HCT116 (cell line): ENCODE measurements at regions not wholly inside any gene's neighbourhood (a gene's known extent, or its start where the extent isn't known, plus 50 kb on each side); places are given as distances from the start of the nearest gene placed in this dataset.

Experiments used
- ATAC-seq: fragments of 200-7000 bp; cut with Tn5 transposase; 2 replicates; pipeline ENCODE4 v1.9.1; 2020; ENCODE audit warnings: mild to moderate bottlenecking, moderate library complexity
- BruUV-seq: library from RNA; stranded (reverse); fragments of 400-500 nt; replicated peaks from 2 replicates; lab custom pipeline; 2021; lab: Mats Ljungman, UMichigan
- CTCF ChIA-PET: fragments of 300-600 bp; sonication (Branson Sonifier 250); formaldehyde crosslinking; loops from one replicate; lab custom pipeline; 2021; ENCODE audit warnings: antibody characterized with exemption; lab: Charles Lee
- POLR2A ChIA-PET: fragments of 300-600, 350-600 bp; sonication (Branson Sonifier 250); formaldehyde crosslinking; loops from one replicate; lab custom pipeline; 2021; ENCODE audit warnings: antibody characterized with exemption; lab: Charles Lee
- RAD21 ChIA-PET, 2 experiments: fragments of 300-600 bp; sonication (Branson Sonifier 250); formaldehyde crosslinking; loops; one replicate each; lab custom pipeline; 2023; ENCODE audit warnings: low total read pairs in 2 of 2; ENCODE audit not compliant: uncharacterized antibody in 2 of 2, unreplicated experiment in 2 of 2, low non-redundant PET in 1 of 2; lab: Charles Lee
- DNase-seq: peaks from one replicate; pipeline ENCODE4 v3.0.0-alpha.2; 2010; ENCODE audit warnings: low read depth, low spot score
- H2AFZ ChIP-seq: fragments of 200-600 bp; shearing (Covaris generic), sonication (generic); 2 replicates; pipeline ENCODE4 v1.6.1; 2017; ENCODE audit warnings: low read depth, mixed run types, mixed read lengths, antibody characterized with exemption, low read length; ENCODE audit not compliant: poor library complexity, severe bottlenecking
- H3K27ac ChIP-seq: 2 replicates; pipeline ENCODE4 v1.5.1; 2012; ENCODE audit warnings: low read depth, low read length
- H3K27me3 ChIP-seq: fragments of 200-600 bp; sonication (generic); 2 replicates; pipeline ENCODE4 v1.6.1; 2016; ENCODE audit warnings: mixed run types, low read length, mixed read lengths; ENCODE audit not compliant: insufficient read depth
- H3K36me3 ChIP-seq, 2 experiments: fragments of 200-500 bp in 1 of 2; fragments of 200-600 bp in 1 of 2; sonication (Bioruptor generic) in 1 of 2; sonication (generic) in 1 of 2; 2 replicates each; pipeline versions ENCODE4 v1.5.1 to v1.6.1; 2014 to 2016; ENCODE audit warnings: low read length in 2 of 2, inconsistent platforms in 1 of 2, mixed read lengths in 1 of 2, mixed run types in 1 of 2; ENCODE audit not compliant: insufficient read depth in 2 of 2, control insufficient read depth in 1 of 2
- H3K4me1 ChIP-seq, 2 experiments: fragments of 200-600 bp in 1 of 2; sonication (generic) in 1 of 2; 2 replicates each; pipeline versions ENCODE4 v1.5.1 to v1.6.1; 2012 to 2017; ENCODE audit warnings: low read length in 2 of 2, inconsistent platforms in 1 of 2, mild to moderate bottlenecking in 1 of 2, mixed read lengths in 1 of 2, mixed run types in 1 of 2, moderate library complexity in 1 of 2; ENCODE audit not compliant: insufficient read depth in 2 of 2, control insufficient read depth in 1 of 2
- H3K4me2 ChIP-seq: fragments of 200-600 bp; sonication (generic); 2 replicates; pipeline ENCODE4 v1.6.1; 2017; ENCODE audit warnings: mixed run types, low read length, mixed read lengths
- H3K4me3 ChIP-seq, 2 experiments: fragments of 200-600 bp in 1 of 2; sonication (generic) in 1 of 2; replicated peaks in 1 of 2; 2 replicates each; pipeline ENCODE4 v1.5.1; 2011 to 2016; ENCODE audit warnings: low read length in 2 of 2, control low read depth in 1 of 2, low read depth in 1 of 2, mild to moderate bottlenecking in 1 of 2, mixed read lengths in 1 of 2, mixed run types in 1 of 2
- H3K79me2 ChIP-seq: fragments of 200-600 bp; sonication (generic); 2 replicates; pipeline ENCODE4 v1.6.1; 2017; ENCODE audit warnings: mild to moderate bottlenecking, mixed run types, low read length, moderate library complexity, mixed read lengths; ENCODE audit not compliant: insufficient read depth
- H3K9ac ChIP-seq: fragments of 200-600 bp; sonication (generic); 2 replicates; pipeline ENCODE4 v1.6.1; 2016; ENCODE audit warnings: low read length, mixed read lengths
- H3K9me2 ChIP-seq: fragments of 200-600 bp; sonication (generic), shearing (Covaris generic); 2 replicates; pipeline ENCODE4 v1.6.1; 2017; ENCODE audit warnings: mixed run types, mild to moderate bottlenecking, moderate library complexity; ENCODE audit not compliant: insufficient read depth
- H3K9me3 ChIP-seq, 2 experiments: fragments of 200-500 bp in 1 of 2; fragments of 200-600 bp in 1 of 2; sonication (Bioruptor generic) in 1 of 2; sonication (generic) in 1 of 2; 2 replicates each; pipeline ENCODE4 v1.6.1; 2014 to 2017; ENCODE audit warnings: low read length in 2 of 2, mixed read lengths in 2 of 2, inconsistent platforms in 1 of 2, low read depth in 1 of 2, mild to moderate bottlenecking in 1 of 2, mixed run types in 1 of 2, moderate library complexity in 1 of 2; ENCODE audit not compliant: control insufficient read depth in 1 of 2, insufficient read depth in 1 of 2
- H4K20me1 ChIP-seq: fragments of 200-600 bp; sonication (generic), shearing (Covaris generic); 2 replicates; pipeline ENCODE4 v1.6.1; 2017; ENCODE audit warnings: mixed run types, mild to moderate bottlenecking, moderate library complexity; ENCODE audit not compliant: insufficient read depth
- CEBPB ChIP-seq: IDR thresholded peaks from 2 replicates; pipeline ENCODE4 v1.6.1; 2012; ENCODE audit warnings: low read depth
- CTCF ChIP-seq, 3 experiments: fragments of 200-600 bp in 1 of 3; sonication (generic) in 1 of 3; IDR thresholded peaks in 2 of 3; conservative IDR thresholded peaks in 1 of 3; 2 replicates each; pipeline ENCODE4 v1.5.1; 2012 to 2017; ENCODE audit warnings: low read depth in 2 of 3, low read length in 2 of 3, antibody characterized with exemption in 1 of 3, borderline replicate concordance in 1 of 3, control low read depth in 1 of 3, mild to moderate bottlenecking in 1 of 3, mixed read lengths in 1 of 3, mixed run types in 1 of 3, moderate library complexity in 1 of 3; ENCODE audit not compliant: insufficient read depth in 1 of 3
- EGR1 ChIP-seq: IDR thresholded peaks from 2 replicates; pipeline ENCODE4 v1.6.1; 2012; ENCODE audit warnings: low read depth
- ELF1 ChIP-seq: IDR thresholded peaks from 2 replicates; pipeline ENCODE4 v1.6.1; 2012; ENCODE audit warnings: low read depth, borderline replicate concordance
- EZH2 ChIP-seq: fragments of 200-600 bp; sonication (generic); IDR thresholded peaks from 2 replicates; pipeline ENCODE4 v1.6.1; 2017; ENCODE audit warnings: antibody characterized with exemption, mixed run types
- EZH2phosphoT487 ChIP-seq: fragments of 200-600 bp; IDR thresholded peaks from 2 replicates; pipeline ENCODE4 v1.6.1; 2018; ENCODE audit warnings: antibody characterized with exemption, borderline replicate concordance
- FOSL1 ChIP-seq: IDR thresholded peaks from 2 replicates; pipeline ENCODE4 v1.6.1; 2012; ENCODE audit warnings: low read depth
- JUND ChIP-seq: IDR thresholded peaks from 2 replicates; pipeline ENCODE4 v1.6.1; 2012
- POLR2A ChIP-seq: IDR thresholded peaks from 2 replicates; pipeline ENCODE4 v1.7.0; 2011; ENCODE audit warnings: borderline replicate concordance; ENCODE audit not compliant: insufficient read depth, insufficient read length; ENCODE audit errors: extremely low read depth
- POLR2AphosphoS5 ChIP-seq: IDR thresholded peaks from 2 replicates; pipeline ENCODE4 v1.6.1; 2011; ENCODE audit warnings: mild to moderate bottlenecking, low read depth, low read length, moderate library complexity
- RAD21 ChIP-seq: IDR thresholded peaks from 2 replicates; pipeline ENCODE4 v1.6.1; 2012; ENCODE audit warnings: low read depth, mild to moderate bottlenecking
- SIN3A ChIP-seq: IDR thresholded peaks from 2 replicates; pipeline ENCODE4 v1.6.1; 2012; ENCODE audit warnings: low read depth
- SP1 ChIP-seq: IDR thresholded peaks from 2 replicates; pipeline ENCODE4 v1.6.1; 2012; ENCODE audit warnings: low read depth
- SRF ChIP-seq: IDR thresholded peaks from 2 replicates; pipeline ENCODE4 v1.6.1; 2012; ENCODE audit warnings: low read depth
- TCF7L2 ChIP-seq: IDR thresholded peaks from 2 replicates; pipeline ENCODE4 v1.7.0; 2011; ENCODE audit warnings: borderline replicate concordance, inconsistent platforms; ENCODE audit not compliant: insufficient read depth, insufficient read length; ENCODE audit errors: extremely low read depth
- YY1 ChIP-seq: IDR thresholded peaks from 2 replicates; pipeline ENCODE4 v1.6.1; 2011; ENCODE audit warnings: low read length, low read depth, moderate library complexity, mild to moderate bottlenecking; ENCODE audit not compliant: insufficient replicate concordance; ENCODE audit errors: extremely low read depth
- ZFX ChIP-seq: fragments of 450-650 bp; IDR thresholded peaks from 2 replicates; pipeline ENCODE4 v1.6.1; 2017
- intact Hi-C: fragments of 100-400 bp; cut with micrococcal nuclease; formaldehyde crosslinking; loops from 2 replicates; pipeline ENCODE4 v1.10.0; 2022
- TF ChIP-seq, protein P1 (sequence below): IDR thresholded peaks from 2 replicates; pipeline ENCODE4 v1.6.1; 2011; ENCODE audit warnings: mild to moderate bottlenecking, low read length, moderate library complexity; ENCODE audit not compliant: insufficient replicate concordance; ENCODE audit errors: extremely low read depth

DNA sequence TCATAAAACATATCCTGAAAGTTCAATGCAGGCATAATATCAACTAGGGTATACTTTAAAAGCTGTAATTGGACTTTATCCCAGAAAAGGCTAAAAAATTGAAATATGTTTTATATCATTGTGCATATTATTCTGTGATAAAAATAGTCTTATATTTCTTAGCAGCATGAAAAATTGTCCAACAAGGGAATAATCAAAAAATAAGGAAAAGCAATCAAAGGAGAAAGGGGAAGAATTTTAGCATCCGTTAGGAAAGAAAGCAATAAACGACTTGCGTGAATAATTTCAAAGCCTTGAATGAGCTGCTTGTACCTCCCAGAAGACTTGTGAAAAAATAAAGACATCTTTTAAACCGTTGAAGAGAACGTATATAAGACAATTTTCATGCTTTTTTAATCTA, 1369.8 kb upstream of the GBE1 start:
- TF ChIP-seq SP1 (no peak), SRF (no peak), FOSL1 (no peak), TCF7L2 (no peak), EZH2phosphoT487 (no peak), RAD21 (no peak), ELF1 (no peak), EGR1 (no peak), JUND (no peak), POLR2AphosphoS5 (no peak), POLR2A (no peak), SIN3A (no peak), CEBPB (no peak), EZH2 (no peak), CTCF (IDR thresholded peaks at IDR 0.05 in 2 of 3, conservative IDR thresholded peaks at IDR 0.05 in 1 of 3; ENCODE audit: borderline replicate concordance in 1 of 3, insufficient read depth in 1 of 3, low read depth in 2 of 3, low read length in 2 of 3) (no peak), YY1 (no peak), ZFX (no peak)
- TF ChIP-seq, protein P1, sequence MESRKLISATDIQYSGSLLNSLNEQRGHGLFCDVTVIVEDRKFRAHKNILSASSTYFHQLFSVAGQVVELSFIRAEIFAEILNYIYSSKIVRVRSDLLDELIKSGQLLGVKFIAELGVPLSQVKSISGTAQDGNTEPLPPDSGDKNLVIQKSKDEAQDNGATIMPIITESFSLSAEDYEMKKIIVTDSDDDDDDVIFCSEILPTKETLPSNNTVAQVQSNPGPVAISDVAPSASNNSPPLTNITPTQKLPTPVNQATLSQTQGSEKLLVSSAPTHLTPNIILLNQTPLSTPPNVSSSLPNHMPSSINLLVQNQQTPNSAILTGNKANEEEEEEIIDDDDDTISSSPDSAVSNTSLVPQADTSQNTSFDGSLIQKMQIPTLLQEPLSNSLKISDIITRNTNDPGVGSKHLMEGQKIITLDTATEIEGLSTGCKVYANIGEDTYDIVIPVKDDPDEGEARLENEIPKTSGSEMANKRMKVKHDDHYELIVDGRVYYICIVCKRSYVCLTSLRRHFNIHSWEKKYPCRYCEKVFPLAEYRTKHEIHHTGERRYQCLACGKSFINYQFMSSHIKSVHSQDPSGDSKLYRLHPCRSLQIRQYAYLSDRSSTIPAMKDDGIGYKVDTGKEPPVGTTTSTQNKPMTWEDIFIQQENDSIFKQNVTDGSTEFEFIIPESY: no peak
- TF ChIP-seq, all 23 proteins: peak for 0
- ATAC-seq: no peak
- intact Hi-C loops: no loop called here
- H3K27me3 ChIP-seq: no peaks in the 10 kb centered on the region
- H4K20me1 ChIP-seq: no peaks in the 10 kb centered on the region
- BruUV-seq: no TSS peak
- ChIA-PET CTCF (no interaction called here), RAD21 (no interaction called here), POLR2A (no interaction called here)
- H3K9ac ChIP-seq: no peak overlapping the region
- no peaks in the 10 kb centered on the region for H3K4me1 ChIP-seq
- no peak for DNase-seq
- no peak overlapping the region for H3K4me2 ChIP-seq
- H2AFZ ChIP-seq: no peak overlapping the region
- no peaks in the 10 kb centered on the region for H3K36me3 ChIP-seq
- H3K9me3 ChIP-seq: peaks cover 11 to 19% of the 10 kb centered on the region in 2 experiments; a peak in 2 of 4 replicates
- H3K4me3 ChIP-seq: no peak overlapping the region
- H3K27ac ChIP-seq: no peak overlapping the region
- H3K9me2 ChIP-seq: no peaks in the 10 kb centered on the region
- no peaks in the 10 kb centered on the region for H3K79me2 ChIP-seq
